GM18909 (cell line): ENCODE measurements at regions not wholly inside any gene's neighbourhood (a gene's known extent, or its start where the extent isn't known, plus 50 kb on each side); places are given as distances from the start of the nearest gene placed in this dataset.

Experiments used
- ATAC-seq: cut with Tn5 transposase; IDR thresholded peaks from one replicate; pipeline ENCODE4 v1.9.1; 2021; ENCODE audit warnings: mild to moderate bottlenecking; ENCODE audit not compliant: unreplicated experiment, poor library complexity

- ATAC-seq = peak; percentile 90
These were observed 109.8 kb upstream of the TBC1D5 start for GRCh38 chr3:17852217-17852616.

GRCh38 chr3:17850448-17850847, 108.0 kb upstream of the TBC1D5 start:
- no peak for ATAC-seq

- no peak for ATAC-seq
These were observed 105.7 kb upstream of the TBC1D5 start for GRCh38 chr3:17848102-17848501.

GRCh38 chr3:17847156-17847555, 104.7 kb upstream of the TBC1D5 start:
- ATAC-seq = peak; percentile 58

GRCh38 chr3:17846466-17846865, 104.0 kb upstream of the TBC1D5 start:
- ATAC-seq = no peak

GRCh38 chr3:17845026-17845812, 102.8 kb upstream of the TBC1D5 start:
- ATAC-seq = no peak

GRCh38 chr3:17844236-17844635, 101.8 kb upstream of the TBC1D5 start:
- no peak for ATAC-seq

GRCh38 chr3:17841190-17841828, 98.9 kb upstream of the TBC1D5 start:
- peak; percentile 94 for ATAC-seq

GRCh38 chr3:17840651-17841050, 98.2 kb upstream of the TBC1D5 start:
- no peak for ATAC-seq

GRCh38 chr3:17840126-17840525, 97.7 kb upstream of the TBC1D5 start:
- ATAC-seq = no peak

GRCh38 chr3:17836919-17837318, 94.5 kb upstream of the TBC1D5 start:
- no peak for ATAC-seq

- ATAC-seq = no peak
These were observed 93.7 kb upstream of the TBC1D5 start for GRCh38 chr3:17836092-17836491.

- no peak for ATAC-seq
These were observed 91.5 kb upstream of the TBC1D5 start for GRCh38 chr3:17833786-17834559.

GRCh38 chr3:17832016-17832415, 89.6 kb upstream of the TBC1D5 start:
- no peak for ATAC-seq

GRCh38 chr3:17831366-17831765, 88.9 kb upstream of the TBC1D5 start:
- ATAC-seq = no peak

GRCh38 chr3:17830788-17831187, 88.4 kb upstream of the TBC1D5 start:
- no peak for ATAC-seq

GRCh38 chr3:17828388-17828787, 86.0 kb upstream of the TBC1D5 start:
- ATAC-seq = no peak

- no peak for ATAC-seq
These were observed 82.9 kb upstream of the TBC1D5 start for GRCh38 chr3:17825298-17825697.

- ATAC-seq = no peak
These were observed 81.4 kb upstream of the TBC1D5 start for GRCh38 chr3:17823816-17824215.

- ATAC-seq = no peak
These were observed 80.6 kb upstream of the TBC1D5 start for GRCh38 chr3:17823036-17823435.

GRCh38 chr3:17820704-17821103, 78.3 kb upstream of the TBC1D5 start:
- ATAC-seq = no peak
